ENCODE measurements at regions not wholly inside any gene's neighbourhood (a gene's known extent, or its start where the extent isn't known, plus 50 kb on each side); places are given as distances from the start of the nearest gene placed in this dataset.
"Not testable (repeated sequence)": the region's sequence is repeated elsewhere in the genome, so short reads cannot be mapped to it uniquely, and the experiment has no call there.

DNA sequence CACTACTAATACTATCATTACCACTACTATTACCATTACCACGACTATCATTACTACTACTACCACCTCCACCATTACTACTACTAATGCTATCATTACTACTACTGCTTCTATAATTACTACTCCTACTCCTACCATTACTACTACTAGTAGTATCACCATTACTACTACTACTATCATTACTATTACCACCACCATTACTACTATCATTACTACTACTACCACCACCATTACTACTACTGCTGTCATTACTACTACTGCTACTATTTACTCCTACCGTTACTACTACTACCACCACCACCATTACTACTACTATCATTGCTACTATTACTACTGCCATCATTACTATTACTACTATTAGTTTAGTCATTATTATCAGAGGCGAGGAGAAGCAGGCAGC, 140.9 kb upstream of the KCNJ15 start:
- DNase-seq, result no peak

DNA sequence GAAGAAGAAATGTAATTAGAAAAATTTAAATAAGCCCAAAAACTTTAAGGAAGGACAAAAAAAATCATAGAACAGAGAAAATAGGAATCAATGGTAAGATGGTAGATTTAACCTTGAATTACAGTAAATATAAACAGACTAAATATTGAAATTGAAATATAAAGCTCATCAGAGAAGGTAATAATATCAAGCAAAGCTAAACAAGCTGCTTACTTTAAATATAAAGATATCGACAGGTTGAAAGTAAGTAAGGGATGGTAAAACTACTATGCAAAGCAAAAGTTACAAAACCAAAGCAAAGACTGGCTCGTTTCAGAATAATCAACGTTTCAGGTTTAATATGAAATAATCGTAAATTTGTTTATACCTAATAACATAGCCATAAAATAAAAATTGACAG, 137.0 kb upstream of the KCNJ15 start:
- DNase-seq, result no peak

GRCh38 chr21:38120679-38120983, 136.2 kb upstream of the KCNJ15 start:
- DNase-seq, result not testable (repeated sequence)

- peak; percentile 82 for DNase-seq
Measured at GRCh38 chr21:38120984-38121855, 135.6 kb upstream of the KCNJ15 start.

GRCh38 chr21:38121888-38122720, 134.7 kb upstream of the KCNJ15 start:
- no peak for DNase-seq

- DNase-seq, result peak; percentile 90
Measured at GRCh38 chr21:38123626-38124025, 133.2 kb upstream of the KCNJ15 start.

DNA sequence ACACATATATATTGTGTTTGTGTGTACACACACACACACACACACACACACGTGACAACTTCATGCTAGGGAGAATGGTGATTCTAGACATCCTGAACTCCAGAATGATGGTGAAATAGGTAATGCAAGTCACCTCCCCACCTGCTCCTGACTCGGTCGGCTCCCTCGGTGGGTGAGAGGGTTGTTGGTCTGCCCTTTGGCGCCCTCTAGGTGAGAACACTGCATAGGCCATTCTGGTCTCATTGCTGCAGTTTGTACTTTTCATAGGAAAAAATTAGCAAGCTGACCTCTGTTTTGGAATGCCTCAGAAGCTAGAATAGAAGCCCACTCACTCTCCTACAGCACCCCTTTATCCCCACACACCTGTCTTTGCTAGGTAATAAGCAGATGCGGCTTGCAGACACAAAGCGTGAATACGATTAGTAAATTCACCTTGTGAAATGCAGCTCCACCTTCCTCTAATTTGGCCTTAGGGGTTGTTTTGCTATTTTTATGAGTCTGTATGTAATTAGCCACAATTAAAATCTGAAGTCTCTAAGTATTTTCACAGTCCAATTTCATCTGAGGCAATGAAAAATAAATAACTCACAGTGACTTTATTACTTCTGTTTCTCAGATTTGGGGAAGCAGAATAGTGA, 130.0 kb upstream of the KCNJ15 start:
- DNase-seq, result peak; percentile 80

DNA sequence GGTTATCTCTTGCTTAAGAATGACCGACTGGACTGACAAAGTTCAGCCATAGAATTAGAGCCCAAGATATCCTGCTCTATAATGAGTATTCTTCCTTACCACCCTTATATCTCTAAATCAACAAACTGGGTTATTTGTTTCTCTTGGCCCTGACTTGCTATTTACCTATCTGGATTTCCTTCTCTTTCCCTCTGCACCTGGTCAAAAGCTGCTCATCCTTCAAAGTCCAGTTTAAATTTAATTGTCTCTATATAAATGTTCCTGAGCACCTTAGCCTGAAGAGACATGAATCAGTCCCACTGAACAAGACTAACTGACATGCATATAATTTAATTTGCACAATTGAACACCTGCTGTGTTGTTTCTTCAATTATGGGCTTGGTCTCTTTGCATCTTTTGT, 127.1 kb upstream of the KCNJ15 start:
- peak; percentile 24 for DNase-seq

DNA sequence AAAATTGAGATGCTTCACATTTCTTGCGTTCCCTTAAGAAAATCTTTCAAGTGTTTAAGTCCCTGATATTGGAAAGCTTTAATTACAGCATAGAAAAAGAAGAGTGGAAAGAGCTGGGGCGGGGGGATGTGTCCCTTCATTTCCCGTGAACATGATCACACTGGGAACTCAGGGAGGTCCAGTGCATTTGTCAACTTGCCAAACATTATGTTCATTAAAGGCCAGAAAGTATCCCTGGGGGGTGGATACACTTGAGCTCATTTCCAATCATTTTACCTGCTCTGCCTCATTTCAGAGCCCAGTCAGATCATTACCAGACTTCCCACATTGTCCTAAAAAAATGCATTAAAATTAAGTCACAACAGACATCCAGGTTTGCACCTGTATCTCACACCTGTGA, 123.6 kb upstream of the KCNJ15 start:
- DNase-seq, result no peak

DNA sequence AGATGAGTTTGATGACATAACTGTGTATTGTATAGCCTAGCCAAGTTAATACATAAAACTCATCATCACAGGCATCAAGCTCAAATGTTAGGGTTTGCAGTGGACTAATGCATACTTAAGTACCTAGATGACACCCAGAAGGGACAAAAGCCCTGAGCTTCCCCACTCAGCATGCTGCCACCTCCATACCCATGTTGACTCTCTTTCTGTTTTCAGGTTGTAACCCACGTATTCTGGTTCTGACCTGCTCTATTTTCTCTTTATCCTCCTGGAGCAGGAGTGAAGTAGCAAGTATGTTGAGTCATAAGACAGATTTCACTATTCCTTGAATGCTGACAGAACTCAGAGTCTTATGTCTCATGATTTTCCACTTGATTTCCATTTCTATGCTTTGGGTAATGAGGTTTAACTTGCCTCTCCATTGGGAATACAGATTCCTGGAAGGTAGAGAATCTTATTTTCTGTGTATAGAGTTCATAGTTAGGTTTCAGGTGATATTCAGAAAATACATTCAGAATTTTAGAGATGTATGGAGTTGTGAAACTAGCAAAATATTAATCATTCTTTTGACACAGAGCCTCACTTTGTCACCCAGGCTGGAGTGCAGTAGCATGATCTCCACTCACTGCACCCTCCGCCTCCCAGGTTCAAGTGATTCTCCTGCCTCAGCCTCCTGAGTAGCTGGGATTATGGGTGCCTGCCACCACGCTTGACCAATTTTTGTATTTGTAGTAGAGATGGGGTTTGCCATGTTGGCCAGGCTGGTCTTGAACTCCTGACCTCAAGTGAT, 122.5 kb upstream of the KCNJ15 start:
- no peak for DNase-seq

DNA sequence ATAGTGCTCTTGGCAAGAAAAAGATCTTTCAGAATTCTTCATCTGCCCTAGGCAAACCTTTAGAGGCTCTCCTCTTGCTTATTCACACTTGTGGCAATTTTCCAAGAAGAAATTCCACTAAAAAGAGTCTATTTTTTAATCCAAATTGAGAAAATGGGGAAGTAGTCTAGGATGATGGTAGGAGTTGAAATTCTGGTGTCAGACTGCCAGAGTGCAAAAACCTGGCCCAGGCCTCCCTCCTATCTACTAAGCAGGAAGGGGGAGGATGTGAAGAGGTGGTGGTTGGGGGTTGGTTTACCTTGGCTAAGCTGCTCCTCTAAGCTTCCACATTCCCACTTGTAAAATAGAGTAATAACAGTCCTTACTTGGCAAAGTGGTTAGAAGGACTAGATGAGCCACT, 120.6 kb upstream of the KCNJ15 start:
- peak; percentile 54 for DNase-seq

- DNase-seq, result peak; percentile 92
Measured at GRCh38 chr21:38139380-38140168, 117.2 kb upstream of the KCNJ15 start.

DNA sequence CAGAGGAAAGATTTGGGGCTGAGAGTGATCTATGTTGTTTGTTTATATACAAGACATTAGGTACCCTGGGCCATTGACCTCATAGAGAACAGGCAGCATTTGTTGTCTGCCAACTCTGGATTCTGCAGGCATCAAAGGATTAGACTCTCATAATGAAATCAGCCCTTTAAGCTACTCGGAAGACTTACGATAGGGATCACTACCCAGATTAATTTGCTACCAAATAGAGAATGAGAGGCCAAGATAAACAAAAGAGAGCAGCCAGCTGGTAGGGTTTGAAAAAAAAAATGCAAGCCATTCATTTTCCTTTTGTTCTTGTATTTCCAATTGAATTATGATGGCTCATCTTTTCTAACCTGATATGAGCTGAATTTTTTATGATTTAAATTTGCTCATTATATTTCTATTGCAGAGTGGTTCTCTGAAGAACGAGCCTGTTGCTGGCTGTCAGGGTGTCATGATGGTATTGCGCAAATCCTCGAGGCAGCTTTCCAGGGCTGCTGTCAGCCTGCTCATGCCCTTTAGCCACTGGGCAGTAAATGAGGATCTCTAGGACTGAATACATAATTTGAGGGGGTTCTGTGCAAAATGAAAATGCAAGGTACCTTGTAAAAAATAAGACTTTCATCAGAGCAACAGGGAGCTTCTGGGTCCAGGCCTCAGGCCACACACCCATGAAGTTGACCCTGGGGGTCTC, 116.4 kb upstream of the KCNJ15 start:
- DNase-seq, result peak; percentile 73

GRCh38 chr21:38142224-38142623, 114.6 kb upstream of the KCNJ15 start:
- no peak for DNase-seq

DNA sequence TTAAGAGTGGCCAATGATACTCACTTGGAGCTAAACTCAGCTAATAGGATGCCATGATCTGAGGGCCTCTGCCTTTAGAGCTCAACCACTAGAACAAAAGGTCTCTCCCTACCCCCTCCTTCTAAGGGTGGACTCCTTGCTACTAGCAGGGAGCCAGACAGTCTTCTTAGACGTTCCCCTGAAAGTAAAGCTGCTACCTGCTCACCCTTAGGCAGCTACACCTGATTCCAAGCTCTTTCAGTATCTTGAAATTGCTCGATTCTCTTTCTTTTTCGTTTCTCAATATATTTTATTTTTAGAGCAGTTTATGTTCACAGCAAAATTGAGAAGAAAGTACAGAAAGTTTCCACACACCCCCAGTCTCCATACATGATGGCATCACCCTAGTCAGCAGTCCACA, 112.6 kb upstream of the KCNJ15 start:
- DNase-seq, result no peak

DNA sequence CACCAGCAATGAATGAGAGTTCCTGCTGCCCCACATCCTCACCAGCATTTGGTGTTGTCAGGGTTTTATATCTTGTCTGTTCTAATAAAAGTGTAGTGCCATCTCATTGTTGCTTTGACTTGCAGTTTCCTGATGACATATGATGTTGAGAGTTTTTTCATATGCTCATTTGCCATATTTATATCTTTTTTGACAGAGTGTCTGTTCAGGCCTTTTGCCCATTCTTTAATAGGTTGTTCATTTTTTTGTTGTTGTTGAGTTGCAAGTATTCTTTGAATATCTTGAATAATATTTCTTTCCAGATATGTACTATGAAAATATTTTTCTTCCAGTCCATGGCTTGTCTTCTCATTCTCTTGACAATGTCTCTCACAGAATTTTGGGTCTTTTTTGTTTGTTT, 111.7 kb upstream of the KCNJ15 start:
- no peak for DNase-seq

DNA sequence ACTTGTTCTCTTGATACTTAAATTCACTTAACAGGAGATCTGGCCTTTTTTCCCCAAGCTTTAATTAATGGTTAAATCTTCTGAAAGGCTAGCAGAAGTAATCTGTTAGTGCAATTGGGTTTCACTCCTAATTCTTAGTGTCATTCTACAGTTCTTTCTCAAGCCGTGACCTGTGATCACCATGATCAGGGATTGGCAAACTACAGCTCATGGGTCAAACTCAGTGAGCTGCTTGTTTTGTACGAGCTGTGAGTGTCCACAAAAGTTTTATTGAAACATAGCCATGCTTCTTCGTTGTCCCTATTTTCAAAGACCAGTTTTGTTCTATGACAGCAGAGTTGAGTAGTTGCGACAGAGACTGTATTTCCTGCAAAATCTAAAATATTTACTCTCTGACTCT, 109.4 kb upstream of the KCNJ15 start:
- no peak for DNase-seq

DNA sequence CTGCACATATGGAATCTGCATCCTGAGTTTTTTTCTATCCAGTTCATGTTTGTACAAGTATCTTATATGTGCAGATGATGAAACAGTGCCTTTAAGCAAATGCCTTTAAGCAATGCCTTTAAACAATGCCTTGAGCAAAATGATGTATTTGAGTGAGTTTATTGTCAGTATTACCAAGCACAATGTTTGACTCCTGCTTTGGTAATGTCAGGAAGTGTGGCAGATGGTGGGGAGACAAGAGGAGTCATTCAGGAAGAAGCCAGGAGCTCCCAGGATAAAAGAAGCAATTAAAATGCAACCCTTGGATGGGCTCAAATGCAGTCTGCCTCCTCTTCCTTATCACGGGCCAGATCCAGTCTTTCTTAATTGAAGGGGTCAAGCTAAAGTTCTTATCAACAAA, 108.7 kb upstream of the KCNJ15 start:
- DNase-seq, result no peak

GRCh38 chr21:38151021-38151645, 105.7 kb upstream of the KCNJ15 start:
- DNase-seq, result no peak

DNA sequence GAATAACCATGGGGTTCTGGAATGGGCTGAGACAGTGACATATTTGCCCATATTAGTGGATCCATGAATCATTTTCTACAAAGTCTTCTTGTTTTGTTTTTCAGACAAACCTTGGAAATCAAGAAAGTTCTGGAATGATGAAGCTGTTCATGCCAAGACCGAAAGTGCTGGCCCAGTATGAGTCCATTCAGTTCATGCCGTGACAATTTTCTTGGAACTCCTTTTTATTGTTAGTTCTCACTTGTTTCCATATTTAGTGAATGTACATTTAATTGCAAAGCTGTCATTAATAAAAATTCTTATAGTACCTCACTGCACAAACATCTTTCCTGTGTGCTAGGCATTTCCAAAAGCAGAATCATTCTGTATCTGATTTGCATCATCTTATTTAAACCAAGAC, 100.6 kb upstream of the KCNJ15 start:
- no peak for DNase-seq

DNA sequence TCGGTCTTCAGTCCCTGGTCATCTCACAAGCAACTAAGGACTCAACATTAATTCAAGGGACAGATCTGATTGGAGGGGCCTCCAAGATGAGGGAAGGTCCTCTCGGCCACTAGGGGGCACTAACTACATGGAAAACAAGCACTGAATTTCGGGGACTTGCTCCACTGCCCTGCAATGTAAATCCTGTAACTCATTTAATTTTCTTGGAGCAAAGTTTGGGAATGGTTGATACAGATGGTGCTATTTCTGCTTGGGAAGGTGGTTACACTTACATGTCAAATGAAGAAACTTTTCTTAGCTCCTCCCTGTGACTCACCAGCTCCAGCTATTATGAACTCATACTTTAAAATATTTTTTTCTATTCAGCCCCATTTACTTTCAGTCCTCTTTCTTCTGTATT, 97.4 kb upstream of the KCNJ15 start:
- DNase-seq, result peak; percentile 42
